ENCODE measurements at regions not wholly inside any gene's neighbourhood (a gene's known extent, or its start where the extent isn't known, plus 50 kb on each side); places are given as distances from the start of the nearest gene placed in this dataset.

- no peak for TF ChIP-seq CTCF (IDR thresholded peaks at IDR 0.05; ENCODE audit: borderline replicate concordance, extremely low read depth, insufficient read depth)
- no peaks in the 10 kb centered on the region for H3K9me3 ChIP-seq (ENCODE audit: control insufficient read depth in 2 of 3, insufficient read depth in 1 of 3, low read length in 3 of 3)
- no peak overlapping the region for H3K9ac ChIP-seq (ENCODE audit: low read length in 3 of 3)
- intact Hi-C loops (cut with DNase I): no loop called here
- DNase-seq (no peak), FAIRE-seq (no peak)
- no peaks in the 10 kb centered on the region for H3K27me3 ChIP-seq (ENCODE audit: control insufficient read depth, insufficient read depth, low read length)
- H3K27ac ChIP-seq (ENCODE audit: low read depth in 2 of 2, low read length in 2 of 2): no peak overlapping the region
- peaks cover 0 to 2% (median 0%) of the 10 kb centered on the region in 3 donors for H3K4me1 ChIP-seq (ENCODE audit: control insufficient read depth in 2 of 3, insufficient read depth in 2 of 3, low read depth in 1 of 3, low read length in 3 of 3)
- no peak overlapping the region for H3K4me3 ChIP-seq (ENCODE audit: low read length in 3 of 3)
- no peaks in the 10 kb centered on the region for H3K36me3 ChIP-seq (ENCODE audit: control insufficient read depth in 2 of 3, insufficient read depth in 3 of 3, low read length in 3 of 3)
These were observed 51.2 kb upstream of the PRR5 start for GRCh38 chr22:44650806-44651205.

- Histone ChIP-seq H3K4me3 (ENCODE audit: low read length in 3 of 3) (no peak overlapping the region), H3K27ac (ENCODE audit: low read depth in 2 of 2, low read length in 2 of 2) (peak overlapping the region in 1 of 2 donors; percentile 47), H3K27me3 (ENCODE audit: control insufficient read depth, insufficient read depth, low read length) (no peaks in the 10 kb centered on the region), H3K9me3 (ENCODE audit: control insufficient read depth in 2 of 3, insufficient read depth in 1 of 3, low read length in 3 of 3) (no peaks in the 10 kb centered on the region), H3K9ac (ENCODE audit: low read length in 3 of 3) (no peak overlapping the region), H3K36me3 (ENCODE audit: control insufficient read depth in 2 of 3, insufficient read depth in 3 of 3, low read length in 3 of 3) (no peaks in the 10 kb centered on the region), H3K4me1 (ENCODE audit: control insufficient read depth in 2 of 3, insufficient read depth in 2 of 3, low read depth in 1 of 3, low read length in 3 of 3) (peaks cover 0 to 2% (median 0%) of the 10 kb centered on the region in 3 donors)
- no peak for FAIRE-seq
- peak in 2 of 5 donors; percentile 29 to 48 for DNase-seq
- intact Hi-C loops (cut with DNase I): no loop called here
- no peak for TF ChIP-seq CTCF (IDR thresholded peaks at IDR 0.05; ENCODE audit: borderline replicate concordance, extremely low read depth, insufficient read depth)
These were observed 53.0 kb upstream of the PRR5 start for GRCh38 chr22:44648821-44649565.

- Histone ChIP-seq H3K4me3 (ENCODE audit: low read length in 3 of 3) (no peak overlapping the region), H3K9me3 (ENCODE audit: control insufficient read depth in 2 of 3, insufficient read depth in 1 of 3, low read length in 3 of 3) (no peaks in the 10 kb centered on the region), H3K4me1 (ENCODE audit: control insufficient read depth in 2 of 3, insufficient read depth in 2 of 3, low read depth in 1 of 3, low read length in 3 of 3) (peaks cover 0 to 2% (median 0%) of the 10 kb centered on the region in 3 donors), H3K27ac (ENCODE audit: low read depth in 2 of 2, low read length in 2 of 2) (peak overlapping the region in 1 of 2 donors; percentile 47), H3K36me3 (ENCODE audit: control insufficient read depth in 2 of 3, insufficient read depth in 3 of 3, low read length in 3 of 3) (no peaks in the 10 kb centered on the region), H3K27me3 (ENCODE audit: control insufficient read depth, insufficient read depth, low read length) (no peaks in the 10 kb centered on the region), H3K9ac (ENCODE audit: low read length in 3 of 3) (no peak overlapping the region)
- intact Hi-C loops (cut with DNase I): no loop called here
- peak in 2 of 5 donors; percentile 12 to 25 for DNase-seq
- TF ChIP-seq CTCF (IDR thresholded peaks at IDR 0.05; ENCODE audit: borderline replicate concordance, extremely low read depth, insufficient read depth): no peak
- no peak for FAIRE-seq
These were observed 53.8 kb upstream of the PRR5 start for GRCh38 chr22:44648085-44648820.
